ENCODE measurements at regions not wholly inside any gene's neighbourhood (a gene's known extent, or its start where the extent isn't known, plus 50 kb on each side); places are given as distances from the start of the nearest gene placed in this dataset.
A peak's percentile ranks its signal among the peaks of the same experiment; 100 is the strongest.

DNA sequence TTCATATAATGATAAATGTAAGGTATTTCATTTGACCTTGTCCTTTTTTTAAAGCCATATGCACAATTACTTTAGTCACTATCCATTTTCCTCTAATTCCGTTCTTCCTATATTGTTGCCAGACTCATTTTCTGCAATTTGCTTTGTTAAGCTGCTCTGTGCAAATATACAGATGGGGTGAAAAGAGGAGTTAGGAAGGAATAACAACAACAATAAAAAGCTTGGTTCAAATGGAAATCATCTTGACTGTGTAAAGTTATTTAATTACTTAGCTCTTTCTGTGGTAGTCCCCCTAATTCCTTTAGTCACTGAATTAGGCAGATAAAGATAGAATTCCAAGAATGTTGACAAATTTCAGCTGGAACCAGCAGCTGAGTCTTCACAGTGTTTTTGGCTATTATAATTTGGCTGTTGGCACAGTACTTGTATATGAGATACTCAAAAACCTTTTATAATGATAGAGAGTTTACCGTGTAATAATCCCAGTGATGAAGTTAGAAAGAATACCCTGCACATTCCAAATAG is 838.0 kb downstream of the RPS29 start:
- H3K4me3 ChIP-seq: no peak overlapping the region
- no peak for TF ChIP-seq CTCF (IDR thresholded peaks at IDR 0.05)
- H3K4me1 ChIP-seq: no peaks in the 10 kb centered on the region
- peak in 2 of 4 donors; percentile 8 to 10 for DNase-seq
- H3K27ac ChIP-seq: no peak overlapping the region
- no peak for ATAC-seq
- no peaks in the 10 kb centered on the region for H3K36me3 ChIP-seq
- H3K9me3 ChIP-seq: peaks cover 0 to 3% of the 10 kb centered on the region in 2 donors
- no peaks in the 10 kb centered on the region for H3K27me3 ChIP-seq
- intact Hi-C loops (cut with DNase I): no loop called here

- no peaks in the 10 kb centered on the region for H3K36me3 ChIP-seq
- ATAC-seq: no peak
- intact Hi-C loops (cut with DNase I): no loop called here
- no peak overlapping the region for H3K27ac ChIP-seq
- no peak for DNase-seq
- no peak for TF ChIP-seq CTCF (IDR thresholded peaks at IDR 0.05)
- no peak overlapping the region for H3K4me3 ChIP-seq
- H3K4me1 ChIP-seq: no peaks in the 10 kb centered on the region
- H3K27me3 ChIP-seq: no peaks in the 10 kb centered on the region
- H3K9me3 ChIP-seq: peaks cover 0 to 3% of the 10 kb centered on the region in 2 donors
Measured at GRCh38 chr14:48747561-48748089, 838.6 kb downstream of the RPS29 start.

DNA sequence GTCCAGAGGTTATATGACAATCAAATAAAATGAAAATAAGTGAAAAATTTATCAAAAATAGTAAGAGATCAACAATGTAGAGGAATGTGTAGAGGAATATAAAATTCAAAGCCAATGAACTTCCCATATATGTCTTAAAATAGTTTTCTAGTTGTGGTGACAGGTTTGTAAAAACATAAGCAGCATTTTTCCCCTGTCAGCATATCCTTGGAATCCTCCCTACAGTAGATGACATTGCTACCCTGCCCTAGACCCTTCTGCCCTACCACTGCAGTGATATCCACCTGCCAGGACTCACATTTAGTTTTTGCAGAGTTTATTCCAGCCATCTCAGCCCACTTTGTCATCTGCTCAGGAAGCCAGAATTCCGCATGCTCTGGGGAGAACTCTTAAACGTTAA is 842.0 kb downstream of the RPS29 start:
- intact Hi-C loops (cut with DNase I): no loop called here
- no peak for TF ChIP-seq CTCF (IDR thresholded peaks at IDR 0.05)
- H3K4me3 ChIP-seq: no peak overlapping the region
- no peaks in the 10 kb centered on the region for H3K36me3 ChIP-seq
- peaks cover 0 to 3% of the 10 kb centered on the region in 2 donors for H3K9me3 ChIP-seq
- no peaks in the 10 kb centered on the region for H3K4me1 ChIP-seq
- DNase-seq (no peak), ATAC-seq (no peak)
- no peaks in the 10 kb centered on the region for H3K27me3 ChIP-seq
- no peak overlapping the region for H3K27ac ChIP-seq

DNA sequence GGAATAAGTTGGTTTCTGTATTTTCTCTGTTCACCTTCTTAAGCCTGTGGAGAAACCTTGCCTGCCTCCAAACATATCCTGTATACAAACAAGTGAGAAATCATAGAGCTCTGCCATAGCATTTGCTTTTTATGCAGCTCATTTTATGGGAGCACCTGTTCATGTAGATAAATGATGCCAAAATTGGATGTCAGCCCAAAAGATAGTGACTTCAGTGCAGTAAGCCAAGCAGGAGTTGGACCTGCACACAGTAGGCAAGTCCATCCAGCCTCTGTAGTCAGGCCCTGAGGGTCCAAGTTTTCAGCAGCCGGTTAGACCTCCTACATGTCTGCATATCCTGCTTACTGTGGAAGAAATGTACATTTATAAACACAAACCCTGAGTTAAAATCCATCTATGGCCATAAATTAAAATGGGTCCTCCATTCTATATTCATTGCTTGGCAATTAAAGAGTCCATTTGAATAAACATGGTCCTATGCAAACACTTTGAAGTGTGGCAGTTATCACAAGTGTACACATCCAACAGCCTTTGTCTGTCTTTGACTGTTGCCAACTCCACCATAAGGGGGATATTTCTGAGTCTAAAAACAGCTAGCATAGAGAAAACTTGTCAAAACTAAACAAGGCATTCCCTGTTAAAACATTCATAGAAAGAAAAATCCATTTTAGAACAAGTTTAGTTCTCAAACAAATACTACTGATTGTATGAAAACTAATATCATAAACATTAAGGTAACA is 847.8 kb downstream of the RPS29 start:
- ATAC-seq (no peak), DNase-seq (no peak)
- peaks cover 0 to 13% of the 10 kb centered on the region in 2 donors for H3K9me3 ChIP-seq
- intact Hi-C loops (cut with DNase I): no loop called here
- no peak overlapping the region for H3K4me3 ChIP-seq
- no peak overlapping the region for H3K27ac ChIP-seq
- no peaks in the 10 kb centered on the region for H3K4me1 ChIP-seq
- no peak for TF ChIP-seq CTCF (IDR thresholded peaks at IDR 0.05)
- no peaks in the 10 kb centered on the region for H3K36me3 ChIP-seq
- no peaks in the 10 kb centered on the region for H3K27me3 ChIP-seq

DNA sequence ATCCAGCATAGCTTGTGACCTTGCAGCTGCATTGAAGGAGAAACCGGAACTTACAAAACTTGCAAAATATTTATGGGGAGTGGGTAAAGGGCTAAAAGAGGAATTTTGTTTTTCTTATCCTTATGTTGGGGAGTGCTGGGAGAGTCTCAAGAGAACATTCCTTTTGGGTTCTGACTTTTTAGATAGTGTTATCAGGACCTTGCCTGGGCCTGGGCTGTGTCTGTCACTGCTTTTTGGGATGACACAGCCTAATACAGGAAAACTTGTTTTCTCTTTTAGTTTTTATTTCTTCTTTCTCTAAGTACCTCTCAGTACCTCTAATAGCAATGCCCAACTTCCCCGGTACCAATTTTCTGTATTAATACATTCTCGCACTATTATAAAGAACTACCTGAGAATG is 850.6 kb downstream of the RPS29 start:
- no peak for TF ChIP-seq CTCF (IDR thresholded peaks at IDR 0.05)
- H3K4me3 ChIP-seq: no peak overlapping the region
- intact Hi-C loops (cut with DNase I): no loop called here
- ATAC-seq (no peak), DNase-seq (no peak)
- no peak overlapping the region for H3K27ac ChIP-seq
- peaks cover 0 to 13% of the 10 kb centered on the region in 2 donors for H3K9me3 ChIP-seq
- H3K4me1 ChIP-seq: no peaks in the 10 kb centered on the region
- H3K27me3 ChIP-seq: no peaks in the 10 kb centered on the region
- H3K36me3 ChIP-seq: no peaks in the 10 kb centered on the region

Measured in left lung (tissue), 4 donors.